Kidney epithelial cell (primary cell): ENCODE measurements at regions not wholly inside any gene's neighbourhood (a gene's known extent, or its start where the extent isn't known, plus 50 kb on each side); places are given as distances from the start of the nearest gene placed in this dataset.

Source experiments
- DNase-seq: peaks from one replicate; pipeline ENCODE4 v3.0.0-alpha.2; 2010; ENCODE audit warnings: low read depth
- H3K27me3 ChIP-seq: 2 replicates; pipeline ENCODE4 v1.6.0; 2011; ENCODE audit warnings: low read length; ENCODE audit not compliant: control insufficient read depth, insufficient read depth
- H3K36me3 ChIP-seq: 2 replicates; pipeline ENCODE4 v1.5.1; 2011; ENCODE audit warnings: low read length; ENCODE audit not compliant: control insufficient read depth, insufficient read depth
- H3K4me3 ChIP-seq: 2 replicates; pipeline ENCODE4 v1.5.1; 2011; ENCODE audit warnings: low read depth, mild to moderate bottlenecking, control low read depth, low read length
- TF ChIP-seq, protein P1 (sequence below): IDR thresholded peaks from 2 replicates; pipeline ENCODE4 v1.5.1; 2011; ENCODE audit warnings: mild to moderate bottlenecking, moderate library complexity, low read length, control low read depth, inconsistent platforms; ENCODE audit not compliant: insufficient read depth, poor library complexity, severe bottlenecking

DNA sequence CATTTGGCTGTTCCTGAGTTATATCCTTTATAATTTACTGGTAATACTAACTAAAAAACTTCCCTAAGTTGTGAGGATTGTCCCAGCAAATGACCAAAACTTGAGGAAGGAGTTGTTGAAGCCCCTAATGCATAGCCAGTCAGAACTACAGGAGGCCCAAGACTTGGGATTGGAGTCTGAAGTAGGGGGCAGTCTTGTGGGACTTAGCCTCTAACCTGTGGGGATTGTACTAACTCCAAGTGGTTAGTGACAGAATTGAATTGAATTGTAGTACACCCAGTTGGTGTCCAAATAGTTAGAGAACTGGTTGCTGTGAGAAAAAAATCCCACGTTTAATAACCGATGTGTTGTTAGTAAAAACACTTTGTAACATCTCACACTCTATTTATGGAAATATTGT is 1506.3 kb downstream of the ADGRL3 start:
- TF ChIP-seq, protein P1, sequence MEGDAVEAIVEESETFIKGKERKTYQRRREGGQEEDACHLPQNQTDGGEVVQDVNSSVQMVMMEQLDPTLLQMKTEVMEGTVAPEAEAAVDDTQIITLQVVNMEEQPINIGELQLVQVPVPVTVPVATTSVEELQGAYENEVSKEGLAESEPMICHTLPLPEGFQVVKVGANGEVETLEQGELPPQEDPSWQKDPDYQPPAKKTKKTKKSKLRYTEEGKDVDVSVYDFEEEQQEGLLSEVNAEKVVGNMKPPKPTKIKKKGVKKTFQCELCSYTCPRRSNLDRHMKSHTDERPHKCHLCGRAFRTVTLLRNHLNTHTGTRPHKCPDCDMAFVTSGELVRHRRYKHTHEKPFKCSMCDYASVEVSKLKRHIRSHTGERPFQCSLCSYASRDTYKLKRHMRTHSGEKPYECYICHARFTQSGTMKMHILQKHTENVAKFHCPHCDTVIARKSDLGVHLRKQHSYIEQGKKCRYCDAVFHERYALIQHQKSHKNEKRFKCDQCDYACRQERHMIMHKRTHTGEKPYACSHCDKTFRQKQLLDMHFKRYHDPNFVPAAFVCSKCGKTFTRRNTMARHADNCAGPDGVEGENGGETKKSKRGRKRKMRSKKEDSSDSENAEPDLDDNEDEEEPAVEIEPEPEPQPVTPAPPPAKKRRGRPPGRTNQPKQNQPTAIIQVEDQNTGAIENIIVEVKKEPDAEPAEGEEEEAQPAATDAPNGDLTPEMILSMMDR = no peak
- no peaks in the 10 kb centered on the region for H3K36me3 ChIP-seq
- DNase-seq = no peak
- no peak overlapping the region for H3K4me3 ChIP-seq
- no peaks in the 10 kb centered on the region for H3K27me3 ChIP-seq

DNA sequence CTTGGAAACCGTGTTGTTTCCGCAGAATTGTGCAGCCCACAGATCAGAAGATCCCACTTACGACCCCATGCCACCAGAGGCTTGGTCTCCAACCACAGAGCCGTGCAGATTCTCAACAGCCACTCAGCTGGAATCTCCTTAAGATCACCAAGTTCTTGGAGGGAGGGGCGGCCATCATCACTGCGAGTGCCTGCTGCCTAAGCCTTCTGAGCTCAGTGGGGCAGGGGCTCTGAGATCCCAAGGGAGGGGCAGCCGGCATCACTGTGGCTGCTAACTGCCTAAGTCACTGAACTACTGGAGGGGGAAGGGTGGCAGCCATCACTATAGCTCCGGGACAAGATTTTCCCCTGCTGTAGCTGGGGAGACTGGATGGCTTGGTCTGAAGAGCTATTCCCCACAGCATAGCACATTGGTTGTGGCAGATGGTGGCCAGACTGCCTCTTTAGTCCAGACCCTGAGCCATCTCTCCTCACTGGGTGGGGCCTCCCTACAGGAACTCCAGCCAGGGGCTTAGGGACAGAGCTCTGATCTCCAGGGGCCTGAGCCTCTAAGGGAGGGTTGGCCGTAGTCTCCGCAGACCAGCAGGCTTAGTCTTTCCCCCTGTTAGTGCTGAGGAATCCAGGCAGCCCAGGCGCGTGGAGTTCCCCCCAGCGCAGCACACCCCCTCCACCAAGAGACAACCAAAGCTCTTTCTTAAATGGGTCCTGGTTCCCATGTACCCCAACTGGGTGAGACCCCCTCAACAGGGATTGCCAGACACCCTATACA is 1483.9 kb downstream of the ADGRL3 start:
- no peak for DNase-seq
- no peaks in the 10 kb centered on the region for H3K36me3 ChIP-seq
- TF ChIP-seq, protein P1 = no peak
- no peaks in the 10 kb centered on the region for H3K27me3 ChIP-seq
- no peak overlapping the region for H3K4me3 ChIP-seq

DNA sequence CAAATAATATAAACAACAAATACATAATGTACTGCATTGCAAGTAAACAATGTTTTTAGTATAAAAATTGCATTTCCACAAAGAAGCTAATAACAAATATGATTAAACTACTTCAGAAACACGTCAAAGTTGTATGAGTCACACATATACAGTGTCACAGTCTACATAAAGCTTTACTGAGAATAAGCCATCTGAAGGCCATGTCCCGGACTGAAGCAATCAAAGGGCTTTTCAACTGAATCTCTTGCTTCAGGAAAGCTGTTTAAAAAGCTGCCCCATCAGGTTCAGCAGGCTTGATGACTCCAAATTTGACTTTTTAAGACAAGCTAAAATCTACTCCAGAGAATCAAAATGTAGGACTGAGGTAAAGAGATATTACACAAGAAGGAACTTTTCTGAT is 1476.8 kb downstream of the ADGRL3 start:
- no peak overlapping the region for H3K4me3 ChIP-seq
- H3K27me3 ChIP-seq = no peaks in the 10 kb centered on the region
- no peak for DNase-seq
- TF ChIP-seq, protein P1 = no peak
- H3K36me3 ChIP-seq = no peaks in the 10 kb centered on the region

DNA sequence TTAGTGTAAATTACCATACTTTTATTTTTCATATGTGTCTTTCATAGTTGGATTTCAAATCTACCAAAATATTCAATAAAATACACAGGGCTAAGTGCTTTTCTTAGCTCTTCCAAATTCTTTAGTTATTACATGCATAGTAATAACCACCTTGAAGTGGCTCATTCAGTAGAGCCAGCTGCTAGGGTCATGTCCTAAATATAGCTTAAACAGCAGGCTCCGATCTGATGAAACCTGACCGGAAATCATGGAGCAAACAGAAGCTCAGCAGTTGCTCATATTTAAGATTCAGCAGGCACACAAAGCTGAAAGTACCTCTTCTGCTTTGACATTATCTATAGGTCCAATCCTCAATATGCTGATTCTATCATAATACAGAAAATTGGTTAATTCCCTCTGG is 1470.4 kb downstream of the ADGRL3 start:
- Histone ChIP-seq H3K4me3 (no peak overlapping the region), H3K27me3 (no peaks in the 10 kb centered on the region), H3K36me3 (no peaks in the 10 kb centered on the region)
- DNase-seq = no peak
- TF ChIP-seq, protein P1 = no peak

DNA sequence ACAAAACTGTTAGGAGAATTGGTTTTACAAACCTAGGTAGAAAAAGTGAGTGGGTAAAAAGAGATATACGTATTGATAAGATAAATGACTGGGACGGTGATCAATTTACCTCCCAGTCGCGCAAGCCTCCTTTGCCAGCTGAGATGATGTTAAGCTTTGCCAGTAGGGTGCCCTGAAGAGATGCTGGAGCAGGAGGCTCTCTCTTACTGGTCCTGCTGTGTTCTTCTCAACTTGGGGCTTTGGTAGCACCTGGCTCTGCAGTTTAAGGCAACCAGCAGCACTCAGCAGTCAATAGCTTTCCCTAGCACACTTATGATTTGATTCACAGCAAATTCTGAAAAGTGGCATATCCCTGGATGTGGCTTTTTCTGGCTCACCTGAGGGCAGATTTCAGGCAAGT is 1461.7 kb downstream of the ADGRL3 start:
- TF ChIP-seq, protein P1 = no peak
- no peak for DNase-seq
- H3K36me3 ChIP-seq = no peaks in the 10 kb centered on the region
- no peaks in the 10 kb centered on the region for H3K27me3 ChIP-seq
- no peak overlapping the region for H3K4me3 ChIP-seq

DNA sequence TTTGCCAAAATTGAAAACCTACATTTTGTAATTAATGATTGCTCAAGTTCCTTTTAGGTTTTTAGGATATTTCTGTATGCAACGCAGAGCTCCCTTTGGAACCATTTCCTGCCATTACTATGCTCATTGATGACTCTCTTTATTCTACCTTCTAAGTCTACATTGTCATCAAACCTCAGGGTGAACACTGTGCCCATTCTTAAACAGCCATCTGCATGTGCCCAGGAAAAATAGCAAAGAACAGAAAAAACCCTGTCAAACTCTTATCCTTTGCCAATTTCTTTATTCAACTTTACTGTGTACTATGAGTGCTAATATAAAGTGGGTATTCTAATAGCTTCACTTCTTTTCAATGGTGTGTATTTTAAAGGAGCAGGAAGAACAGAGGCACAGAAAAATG is 1455.9 kb downstream of the ADGRL3 start:
- no peak for DNase-seq
- Histone ChIP-seq H3K36me3 (no peaks in the 10 kb centered on the region), H3K27me3 (no peaks in the 10 kb centered on the region), H3K4me3 (no peak overlapping the region)
- TF ChIP-seq, protein P1 = no peak
